ENCODE measurements at regions not wholly inside any gene's neighbourhood (a gene's known extent, or its start where the extent isn't known, plus 50 kb on each side); places are given as distances from the start of the nearest gene placed in this dataset.

DNA sequence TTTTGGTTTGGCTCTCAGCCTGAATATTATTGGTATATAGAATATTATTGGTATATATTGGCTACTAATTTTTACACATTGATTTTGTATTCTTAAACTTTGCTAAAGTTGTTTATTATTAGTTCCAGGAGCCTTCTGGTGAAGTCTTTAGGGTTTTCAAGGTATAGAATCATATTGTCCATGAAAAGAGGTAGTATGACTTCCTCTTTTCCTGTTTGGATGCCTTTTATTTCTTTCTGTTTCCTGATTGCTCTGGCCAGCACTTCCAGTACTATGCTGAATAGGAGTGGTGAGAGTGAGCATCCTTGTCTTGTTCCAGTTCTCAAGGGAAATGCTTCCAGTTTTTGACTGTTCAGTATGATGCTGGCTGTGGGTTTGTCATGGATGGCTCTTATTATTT is 107.3 kb upstream of the LIPC start:
- Histone ChIP-seq H3K27ac (no peak overlapping the region), H3K4me3 (IDR thresholded peaks at IDR 0.05; ENCODE audit: insufficient read depth, low read depth, low read length) (no peak overlapping the region), H3K4me2 (no peak overlapping the region), H3K27me3 (ENCODE audit: insufficient read depth, low read depth) (no peaks in the 10 kb centered on the region), H3K9ac (no peak overlapping the region), H4K20me1 (ENCODE audit: insufficient read depth) (no peaks in the 10 kb centered on the region), H3K36me3 (ENCODE audit: insufficient read depth) (no peaks in the 10 kb centered on the region), H3K79me2 (ENCODE audit: insufficient read depth, low read depth) (no peaks in the 10 kb centered on the region), H3K4me1 (ENCODE audit: low read depth, poor library complexity, severe bottlenecking) (no peaks in the 10 kb centered on the region), H2AFZ (ENCODE audit: low read depth) (no peak overlapping the region)
- TF ChIP-seq CTCF (conservative IDR thresholded peaks at IDR 0.05; ENCODE audit: low read depth, low read length), result no peak

DNA sequence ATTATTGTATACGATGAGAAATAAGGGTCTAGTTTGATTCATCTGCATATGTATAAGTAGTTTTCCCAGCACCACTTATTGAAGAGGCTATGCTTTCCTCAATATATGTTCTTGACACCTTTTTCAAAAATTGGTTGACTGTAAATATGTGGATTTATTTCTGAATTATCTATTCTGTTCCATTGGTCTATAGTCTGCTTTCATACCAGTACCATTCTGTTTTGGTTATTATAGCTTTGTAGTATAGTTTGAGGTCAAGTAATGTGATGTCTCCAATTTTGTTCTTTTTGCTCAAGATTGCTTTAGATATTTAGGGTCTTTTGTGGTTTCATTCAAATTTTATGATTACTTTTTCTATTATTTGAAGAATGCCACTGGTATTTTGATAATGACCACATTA is 103.8 kb upstream of the LIPC start:
- H3K4me3 ChIP-seq (IDR thresholded peaks at IDR 0.05; ENCODE audit: insufficient read depth, low read depth, low read length), result no peak overlapping the region
- no peaks in the 10 kb centered on the region for H3K36me3 ChIP-seq (ENCODE audit: insufficient read depth)
- H3K79me2 ChIP-seq (ENCODE audit: insufficient read depth, low read depth), result no peaks in the 10 kb centered on the region
- H2AFZ ChIP-seq (ENCODE audit: low read depth), result no peak overlapping the region
- H3K4me2 ChIP-seq, result no peak overlapping the region
- no peak overlapping the region for H3K9ac ChIP-seq
- H3K4me1 ChIP-seq (ENCODE audit: low read depth, poor library complexity, severe bottlenecking), result peaks cover 17% of the 10 kb centered on the region
- no peaks in the 10 kb centered on the region for H3K27me3 ChIP-seq (ENCODE audit: insufficient read depth, low read depth)
- H3K27ac ChIP-seq, result no peak overlapping the region
- no peak for TF ChIP-seq CTCF (conservative IDR thresholded peaks at IDR 0.05; ENCODE audit: low read depth, low read length)
- no peaks in the 10 kb centered on the region for H4K20me1 ChIP-seq (ENCODE audit: insufficient read depth)

DNA sequence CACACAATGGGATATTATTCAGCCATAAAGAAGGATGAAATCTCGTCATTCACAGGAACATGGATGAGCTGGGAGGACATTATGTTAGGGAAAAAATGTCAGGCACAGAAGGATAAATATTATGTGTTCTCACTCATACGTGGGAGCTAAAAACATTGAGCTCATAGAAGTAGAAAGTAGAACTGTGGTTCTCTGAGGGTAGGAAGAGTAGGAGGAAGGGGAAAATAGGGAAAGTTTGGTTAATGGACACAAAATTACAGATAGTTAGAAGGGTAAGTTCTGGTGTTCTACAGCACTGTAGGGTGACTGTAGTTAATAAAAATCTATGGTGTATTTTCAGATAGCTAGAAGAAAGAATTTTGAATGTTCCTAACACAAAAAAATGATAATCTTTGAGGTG is 102.6 kb upstream of the LIPC start:
- no peaks in the 10 kb centered on the region for H3K36me3 ChIP-seq (ENCODE audit: insufficient read depth)
- no peak overlapping the region for H3K4me3 ChIP-seq (IDR thresholded peaks at IDR 0.05; ENCODE audit: insufficient read depth, low read depth, low read length)
- H3K27ac ChIP-seq, result no peak overlapping the region
- no peak for TF ChIP-seq CTCF (conservative IDR thresholded peaks at IDR 0.05; ENCODE audit: low read depth, low read length)
- H3K4me2 ChIP-seq, result no peak overlapping the region
- H3K79me2 ChIP-seq (ENCODE audit: insufficient read depth, low read depth), result no peaks in the 10 kb centered on the region
- H3K27me3 ChIP-seq (ENCODE audit: insufficient read depth, low read depth), result no peaks in the 10 kb centered on the region
- peaks cover 18% of the 10 kb centered on the region for H3K4me1 ChIP-seq (ENCODE audit: low read depth, poor library complexity, severe bottlenecking)
- no peaks in the 10 kb centered on the region for H4K20me1 ChIP-seq (ENCODE audit: insufficient read depth)
- no peak overlapping the region for H2AFZ ChIP-seq (ENCODE audit: low read depth)
- H3K9ac ChIP-seq, result no peak overlapping the region

DNA sequence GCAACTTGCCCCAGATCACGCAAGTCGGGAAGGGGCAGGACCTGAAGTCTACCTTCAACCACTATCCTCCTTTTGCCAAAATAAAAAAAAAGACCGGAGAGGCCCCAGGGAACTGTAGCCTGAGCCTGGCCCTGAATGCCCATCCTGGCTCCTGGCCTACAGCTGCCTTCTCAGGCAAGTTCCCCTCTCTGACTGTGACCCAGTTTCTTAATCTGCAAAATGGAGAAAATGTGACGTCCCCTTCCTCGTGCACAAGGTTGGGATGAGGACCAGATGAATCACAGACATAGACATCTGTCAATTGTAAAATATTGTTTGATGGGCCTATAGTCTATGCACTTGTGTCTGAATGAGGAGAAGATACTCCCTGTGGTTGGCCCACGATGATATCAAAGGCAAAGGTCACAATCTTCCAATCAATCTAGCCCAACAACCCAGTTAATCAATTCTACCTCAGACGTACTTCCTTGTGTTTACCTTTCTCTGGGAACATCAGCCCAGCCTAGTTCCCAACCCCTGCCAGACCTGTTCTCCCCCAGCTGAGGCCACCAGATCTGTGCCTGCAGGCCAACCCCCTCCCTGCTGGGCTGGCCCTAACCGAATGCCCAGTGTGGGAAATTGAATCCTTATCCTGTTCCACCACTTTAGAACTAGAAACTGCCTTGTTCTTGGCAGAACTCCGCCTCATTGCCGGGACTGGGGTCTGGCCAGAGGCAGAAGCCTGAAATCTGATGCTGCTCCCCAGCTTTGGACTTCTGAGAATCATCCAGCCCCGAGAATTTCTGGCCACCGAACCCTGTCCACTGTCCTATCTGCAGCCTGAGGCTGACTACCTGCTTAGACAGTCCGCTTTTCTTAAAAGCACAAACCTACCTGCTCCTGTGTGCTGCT is 101.8 kb upstream of the LIPC start:
- no peak for TF ChIP-seq CTCF (conservative IDR thresholded peaks at IDR 0.05; ENCODE audit: low read depth, low read length)
- Histone ChIP-seq H3K9ac (no peak overlapping the region), H4K20me1 (ENCODE audit: insufficient read depth) (no peaks in the 10 kb centered on the region), H3K4me2 (no peak overlapping the region), H3K36me3 (ENCODE audit: insufficient read depth) (no peaks in the 10 kb centered on the region; the same call in 1 of the 2 replicates), H3K27me3 (ENCODE audit: insufficient read depth, low read depth) (no peaks in the 10 kb centered on the region), H3K4me3 (IDR thresholded peaks at IDR 0.05; ENCODE audit: insufficient read depth, low read depth, low read length) (no peak overlapping the region), H3K79me2 (ENCODE audit: insufficient read depth, low read depth) (no peaks in the 10 kb centered on the region), H3K4me1 (ENCODE audit: low read depth, poor library complexity, severe bottlenecking) (peaks cover 18% of the 10 kb centered on the region), H3K27ac (no peak overlapping the region), H2AFZ (ENCODE audit: low read depth) (no peak overlapping the region)
